ENCODE measurements at regions not wholly inside any gene's neighbourhood (a gene's known extent, or its start where the extent isn't known, plus 50 kb on each side); places are given as distances from the start of the nearest gene placed in this dataset.
"Not testable (repeated sequence)": the region's sequence is repeated elsewhere in the genome, so short reads cannot be mapped to it uniquely, and the experiment has no call there.

DNA sequence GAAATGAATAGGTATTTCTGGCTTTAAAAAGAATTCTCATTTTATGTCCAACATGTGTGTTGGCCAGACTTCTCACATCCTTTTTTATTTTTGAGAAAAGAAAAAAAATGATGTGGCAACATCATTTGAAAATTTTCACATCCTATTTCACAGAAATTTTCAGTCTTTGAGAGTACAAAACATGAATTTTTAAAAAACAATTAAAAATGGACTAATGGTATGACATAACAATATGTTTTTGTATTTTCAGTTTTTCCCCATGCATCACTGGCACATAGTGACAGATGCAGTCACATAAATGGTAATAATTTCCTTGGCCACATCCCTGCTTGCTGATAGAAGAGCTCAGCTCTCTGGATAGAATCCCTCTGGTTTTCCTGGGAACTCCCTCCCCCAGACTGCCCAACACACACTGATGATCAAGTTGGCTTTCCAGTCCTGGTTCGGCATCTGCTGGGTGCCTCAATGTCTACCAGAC is 188.5 kb upstream of the AGR3 start:
- H3K4me3 ChIP-seq (ENCODE audit: low read depth, low read length), result no peak overlapping the region
- no peak for DNase-seq (ENCODE audit: low read depth)

DNA sequence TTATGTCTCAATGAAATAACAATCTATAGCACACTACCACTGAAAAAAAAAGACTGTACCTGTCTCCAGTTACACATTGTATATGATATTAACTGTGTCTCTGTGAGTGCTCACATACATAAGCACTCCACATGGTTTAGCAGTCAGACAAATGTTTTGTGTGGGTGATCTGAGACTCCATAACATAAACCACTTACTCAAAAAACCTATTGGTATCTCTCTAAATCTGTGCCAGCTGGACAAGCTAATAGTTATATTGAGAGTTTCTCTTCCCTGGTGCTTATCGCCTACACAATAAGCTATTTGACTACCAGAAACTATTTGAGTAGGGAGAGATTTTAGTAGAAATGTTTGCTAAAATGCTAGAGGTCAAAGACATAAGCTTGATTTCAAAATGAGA is 190.1 kb upstream of the AGR3 start:
- H3K4me3 ChIP-seq (ENCODE audit: low read depth, low read length), result no peak overlapping the region
- no peak for DNase-seq (ENCODE audit: low read depth)

GRCh38 chr7:17075601-17076255 is 193.9 kb upstream of the AGR3 start:
- no peak overlapping the region for H3K4me3 ChIP-seq (ENCODE audit: low read depth, low read length)
- DNase-seq (ENCODE audit: low read depth), result no peak

DNA sequence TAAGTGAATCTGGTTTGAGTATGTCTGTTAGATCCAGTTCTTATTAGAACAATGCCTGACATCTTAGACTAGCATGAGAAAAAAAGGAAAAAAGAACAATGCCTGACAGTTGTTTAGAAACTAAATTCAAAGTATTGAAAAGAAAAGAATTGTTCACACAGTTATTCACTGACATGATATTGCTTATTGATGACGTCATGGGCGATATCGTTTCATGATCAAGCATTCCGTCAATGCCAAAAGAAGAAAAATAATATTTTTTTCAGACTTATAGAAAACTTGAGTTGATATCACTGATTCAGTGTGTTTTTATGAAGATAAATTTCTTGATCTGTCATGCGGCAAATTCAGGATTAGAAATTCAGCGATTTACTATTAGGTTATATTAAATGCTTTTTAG is 196.5 kb upstream of the AGR3 start:
- DNase-seq (ENCODE audit: low read depth), result no peak
- no peak overlapping the region for H3K4me3 ChIP-seq (ENCODE audit: low read depth, low read length)

DNA sequence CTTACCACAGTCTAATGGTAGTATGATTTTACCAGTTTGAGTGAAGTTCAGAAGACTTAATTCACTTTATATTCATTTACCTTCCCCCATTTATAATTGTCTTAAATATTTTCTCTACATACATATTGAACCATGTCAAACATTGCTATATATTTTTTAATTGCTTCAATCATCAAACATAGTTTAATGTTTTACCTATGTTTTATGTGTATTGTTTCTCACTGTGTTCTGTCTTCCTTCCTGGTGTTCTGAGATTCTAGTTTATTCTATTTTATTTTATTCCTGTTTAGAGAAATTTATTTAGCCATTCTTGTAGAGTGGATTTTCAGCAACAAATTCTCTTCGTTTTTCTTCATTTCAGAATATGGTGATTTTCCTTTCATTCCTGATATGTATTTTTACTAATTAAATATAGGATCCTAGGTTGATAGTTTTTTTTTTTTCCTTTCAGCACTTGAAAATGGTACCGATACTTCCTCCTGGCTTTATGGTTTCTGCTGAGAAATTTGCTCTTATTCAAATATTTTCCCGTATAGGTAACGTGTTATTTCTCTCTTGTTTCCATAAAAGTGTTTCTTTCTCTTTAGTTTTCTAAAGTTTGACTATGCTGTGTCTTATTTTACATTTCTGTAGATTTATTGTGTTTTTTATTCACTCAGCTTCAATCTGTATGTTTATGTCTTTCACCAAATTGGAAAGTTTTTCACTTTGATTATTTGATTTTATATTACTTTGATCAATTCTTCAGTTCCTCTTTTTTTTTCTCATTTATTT is 201.8 kb upstream of the AGR3 start:
- DNase-seq (ENCODE audit: low read depth), result no peak
- H3K4me3 ChIP-seq (ENCODE audit: low read depth, low read length), result no peak overlapping the region

DNA sequence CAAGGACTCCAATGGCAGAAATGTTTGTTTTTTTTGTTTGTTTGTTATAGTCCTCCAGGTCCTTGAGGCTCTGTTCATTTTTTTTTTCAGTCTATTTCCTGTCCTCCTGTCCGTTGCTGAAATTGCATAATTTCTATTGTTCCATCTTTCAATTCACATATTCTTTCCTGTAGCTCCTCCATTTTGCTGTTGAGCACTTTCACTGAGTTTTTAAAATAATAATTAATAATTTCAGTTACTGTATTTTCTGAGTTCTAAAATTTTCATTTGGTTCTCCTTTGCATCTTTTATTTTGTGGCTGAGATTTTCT is 202.3 kb upstream of the AGR3 start:
- no peak for DNase-seq (ENCODE audit: low read depth)
- H3K4me3 ChIP-seq (ENCODE audit: low read depth, low read length), result no peak overlapping the region

DNA sequence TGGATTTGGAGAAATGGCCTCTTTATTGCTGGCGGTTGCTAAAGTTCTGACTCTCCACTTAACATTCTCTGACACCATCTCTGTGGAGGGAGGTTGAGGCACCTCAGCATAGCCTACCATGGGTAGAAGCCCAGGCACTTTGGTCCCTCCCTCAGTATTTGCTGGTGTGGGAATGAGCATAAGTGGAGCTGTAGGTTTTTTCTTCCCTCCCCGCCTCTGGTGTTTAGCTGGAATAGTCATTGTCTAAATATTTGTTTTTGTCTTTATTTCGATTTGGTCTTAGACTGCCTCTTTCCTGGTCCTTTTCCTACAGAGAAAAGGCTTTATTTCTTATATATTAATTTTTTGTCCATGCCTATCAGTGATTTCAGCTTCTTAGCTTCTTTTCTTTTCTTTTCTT is 203.4 kb upstream of the AGR3 start:
- H3K4me3 ChIP-seq (ENCODE audit: low read depth, low read length), result no peak overlapping the region
- DNase-seq (ENCODE audit: low read depth), result no peak

DNA sequence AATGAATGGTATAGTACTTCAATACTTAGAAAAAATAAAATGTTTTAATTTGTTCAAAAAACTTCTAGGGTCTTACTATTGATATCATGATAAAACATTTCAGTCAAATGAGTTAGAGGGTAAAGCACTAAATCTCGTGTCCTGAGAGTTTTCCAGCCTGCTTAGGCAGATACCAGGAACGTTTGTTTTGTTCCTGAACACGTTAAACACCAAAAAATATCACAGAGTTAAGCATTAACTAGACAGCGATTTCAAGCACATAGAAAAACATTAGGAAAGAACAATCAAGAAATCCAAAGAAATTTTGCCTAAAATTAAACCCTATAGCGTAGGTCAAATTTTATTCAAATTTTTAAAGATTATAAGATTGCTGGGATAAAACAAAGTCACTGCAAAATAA is 204.6 kb upstream of the AGR3 start:
- H3K4me3 ChIP-seq (ENCODE audit: low read depth, low read length), result no peak overlapping the region
- no peak for DNase-seq (ENCODE audit: low read depth)

DNA sequence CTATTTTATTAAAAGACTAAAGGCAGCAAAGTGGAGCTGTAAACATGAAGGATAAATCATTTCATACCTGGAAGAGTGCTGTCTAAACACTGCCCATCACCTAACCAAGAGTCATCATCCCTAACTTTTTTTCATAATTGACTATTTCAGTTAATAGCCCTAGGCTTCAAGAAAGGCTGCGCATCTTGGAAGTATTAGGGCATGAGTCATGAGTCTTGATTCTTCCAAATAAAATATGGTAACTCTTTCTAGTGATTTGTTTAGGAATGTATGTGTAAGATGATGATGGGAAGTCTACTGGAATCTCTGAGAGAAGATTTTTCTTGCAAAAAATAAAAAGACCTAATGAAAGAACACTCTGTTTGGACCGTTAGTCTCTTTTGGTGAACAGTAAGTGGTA is 207.7 kb upstream of the AHR start:
- peak; percentile 43 for DNase-seq (ENCODE audit: low read depth)
- no peak overlapping the region for H3K4me3 ChIP-seq (ENCODE audit: low read depth, low read length)

DNA sequence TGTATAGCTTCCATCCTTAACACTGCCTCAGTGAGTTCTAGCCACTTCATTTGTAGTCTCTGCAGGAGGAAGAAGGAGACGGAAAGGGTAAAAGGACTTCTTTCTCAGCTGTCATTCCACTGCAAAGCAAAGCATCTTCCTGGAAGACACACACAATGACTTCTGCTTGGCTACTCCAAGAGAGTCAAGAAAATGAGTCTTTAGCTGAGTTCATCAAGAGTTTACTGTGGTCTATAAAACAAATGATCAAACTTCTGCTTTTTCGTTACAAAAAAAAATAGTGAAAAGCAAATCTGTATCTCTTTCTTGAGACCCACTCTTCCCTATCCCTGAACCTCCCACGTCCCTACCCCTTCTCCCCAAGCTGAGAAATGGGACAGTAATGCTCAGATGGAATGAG is 205.0 kb upstream of the AHR start:
- no peak overlapping the region for H3K4me3 ChIP-seq (ENCODE audit: low read depth, low read length)
- no peak for DNase-seq (ENCODE audit: low read depth)

DNA sequence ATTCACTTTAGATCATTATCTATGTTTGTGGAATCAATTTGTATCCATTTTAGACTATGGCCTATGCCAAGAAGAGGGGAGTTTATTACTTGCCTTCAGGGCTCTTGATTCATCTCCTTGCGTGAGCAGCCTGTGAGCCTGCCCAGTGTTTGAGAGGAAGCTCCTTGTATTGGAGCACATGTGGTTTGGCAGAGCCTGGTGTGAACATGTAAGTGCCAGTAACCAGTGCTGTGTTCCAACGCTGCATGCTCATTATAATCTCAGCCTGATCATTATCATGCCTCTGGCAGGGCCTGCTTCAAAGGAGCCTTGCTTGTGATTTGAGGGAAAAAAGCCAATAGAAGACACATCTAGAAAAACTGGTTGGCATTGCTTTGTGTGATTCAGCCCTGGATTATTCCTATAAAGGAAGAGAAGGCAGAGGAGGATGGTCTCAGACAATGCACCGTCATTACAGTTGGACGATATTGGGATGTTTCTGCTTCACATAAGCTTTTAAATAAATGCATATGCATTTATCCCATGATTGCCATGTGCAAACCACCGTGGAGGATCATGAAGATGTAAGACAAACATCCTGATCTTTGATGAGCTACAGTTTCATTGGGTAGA is 203.4 kb upstream of the AHR start:
- H3K4me3 ChIP-seq (ENCODE audit: low read depth, low read length), result no peak overlapping the region

DNA sequence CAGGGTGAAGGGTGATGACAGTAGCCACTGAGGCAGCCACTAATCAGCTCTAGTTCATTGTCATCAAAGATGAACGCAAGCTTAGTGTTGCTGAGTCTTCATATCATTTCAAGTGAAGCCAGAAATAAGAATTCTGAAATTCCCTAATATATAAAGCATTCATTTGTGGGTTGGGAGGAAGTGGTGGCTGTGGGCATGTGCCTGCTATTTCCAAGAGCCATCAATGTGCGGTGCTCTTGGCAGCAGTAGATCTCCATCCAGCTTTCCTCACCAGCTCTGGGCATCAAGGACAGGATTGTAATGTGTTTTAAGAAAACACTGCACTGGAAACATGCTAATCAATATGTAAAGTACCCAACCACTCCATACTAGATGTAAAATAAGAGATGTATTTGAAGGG is 202.5 kb upstream of the AHR start:
- DNase-seq (ENCODE audit: low read depth), result no peak
- no peak overlapping the region for H3K4me3 ChIP-seq (ENCODE audit: low read depth, low read length)

More for the DNA sequence above, 203.4 kb upstream of the AHR start:
- DNase-seq (ENCODE audit: low read depth), result peak; percentile 8

GRCh38 chr7:17097668-17098297 is 200.7 kb upstream of the AHR start:
- DNase-seq (ENCODE audit: low read depth), result no peak
- H3K4me3 ChIP-seq (ENCODE audit: low read depth, low read length), result no peak overlapping the region

DNA sequence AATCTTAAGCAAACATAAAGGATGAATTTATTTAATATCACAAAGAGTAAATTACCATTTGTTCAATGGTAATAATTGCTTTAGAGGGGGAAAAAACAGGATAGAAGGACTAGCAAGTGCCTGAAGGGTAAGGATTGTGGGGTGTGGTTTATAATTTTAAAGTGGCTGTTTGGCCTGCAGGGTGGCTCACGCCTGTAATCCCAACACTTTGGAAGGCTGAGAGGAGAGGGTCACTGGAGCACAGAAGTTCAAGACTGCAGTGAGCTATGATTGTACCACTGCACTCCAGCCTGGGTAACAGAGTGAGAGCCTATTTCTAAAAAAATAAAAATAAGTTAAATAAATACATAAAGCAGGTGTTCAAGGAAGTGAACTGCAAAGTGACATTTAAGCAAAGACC is 199.9 kb upstream of the AHR start:
- no peak overlapping the region for H3K4me3 ChIP-seq (ENCODE audit: low read depth, low read length)
- no peak for DNase-seq (ENCODE audit: low read depth)

DNA sequence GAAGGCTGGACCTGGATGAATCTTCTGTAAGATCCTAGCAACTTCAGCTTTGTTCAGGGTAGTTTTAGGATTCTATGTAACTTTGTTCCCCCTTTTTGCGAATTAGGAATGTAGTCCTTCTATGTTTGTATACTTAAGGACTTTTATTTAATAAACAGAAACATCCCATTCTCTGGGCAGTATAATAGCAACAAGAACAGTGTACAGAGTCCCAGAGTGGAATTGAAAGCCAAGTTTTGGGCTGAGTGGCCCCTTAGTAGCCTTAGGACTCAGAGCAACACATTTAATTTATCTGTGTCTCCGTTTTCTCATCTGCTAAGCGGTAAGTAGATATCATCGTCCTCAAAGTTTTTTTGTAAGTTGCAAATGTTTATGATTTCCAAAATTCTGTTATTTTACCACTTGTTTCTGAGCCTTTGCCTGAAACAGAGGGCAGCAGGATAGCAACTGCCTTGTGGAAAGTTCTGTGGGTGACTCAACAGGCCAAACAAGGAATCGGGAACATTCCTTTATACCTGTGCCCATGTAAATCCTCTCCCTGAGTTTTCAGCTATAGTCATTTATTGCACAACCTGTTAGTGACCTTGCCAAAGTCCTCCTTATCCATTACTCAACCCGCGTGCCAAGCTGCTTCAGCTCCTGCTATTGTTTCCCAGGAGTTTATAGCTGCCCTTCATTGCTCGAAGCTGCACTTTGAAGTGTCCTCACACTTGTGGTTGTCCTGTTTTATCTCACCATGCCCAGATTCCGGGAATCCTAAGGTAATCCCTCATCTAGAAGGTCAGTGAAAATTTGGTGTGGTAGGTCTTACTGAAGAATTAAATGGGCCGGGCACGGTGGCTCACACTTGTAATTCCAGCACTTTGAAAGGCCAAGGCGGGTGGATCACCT is 199.1 kb upstream of the AHR start:
- DNase-seq (ENCODE audit: low read depth), result peak; percentile 74
- H3K4me3 ChIP-seq (ENCODE audit: low read depth, low read length), result no peak overlapping the region

DNA sequence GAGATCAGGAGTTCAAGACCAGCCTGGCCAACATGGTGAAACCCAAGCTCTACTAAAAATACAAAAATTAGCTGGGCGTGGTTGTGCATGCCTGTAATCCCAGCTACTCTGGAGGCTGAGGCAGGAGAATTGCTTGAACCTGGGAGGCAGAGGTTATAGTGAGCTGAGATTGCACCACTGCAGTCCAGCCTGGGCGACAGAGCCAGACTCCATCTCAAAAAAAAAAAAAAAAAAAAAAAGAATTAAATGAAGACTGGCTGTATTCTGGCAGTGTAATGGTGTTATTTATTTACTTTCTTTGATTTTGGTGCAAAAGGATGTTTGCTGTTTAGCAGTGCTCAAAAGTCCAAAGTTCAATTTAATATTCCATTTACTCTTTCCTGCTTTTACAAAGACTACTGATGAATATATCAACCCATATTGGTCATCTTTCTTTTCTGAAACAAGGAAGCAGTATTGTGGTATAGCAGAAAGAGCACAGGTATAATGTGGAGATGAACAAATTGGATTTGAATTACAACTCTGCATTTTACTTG is 198.4 kb upstream of the AHR start:
- H3K4me3 ChIP-seq (ENCODE audit: low read depth, low read length); DNase-seq (ENCODE audit: low read depth): not testable (repeated sequence)

- H3K4me3 ChIP-seq (ENCODE audit: low read depth, low read length), result no peak overlapping the region
- no peak for DNase-seq (ENCODE audit: low read depth)
Observed at GRCh38 chr7:17101207-17101696, 197.2 kb upstream of the AHR start.

DNA sequence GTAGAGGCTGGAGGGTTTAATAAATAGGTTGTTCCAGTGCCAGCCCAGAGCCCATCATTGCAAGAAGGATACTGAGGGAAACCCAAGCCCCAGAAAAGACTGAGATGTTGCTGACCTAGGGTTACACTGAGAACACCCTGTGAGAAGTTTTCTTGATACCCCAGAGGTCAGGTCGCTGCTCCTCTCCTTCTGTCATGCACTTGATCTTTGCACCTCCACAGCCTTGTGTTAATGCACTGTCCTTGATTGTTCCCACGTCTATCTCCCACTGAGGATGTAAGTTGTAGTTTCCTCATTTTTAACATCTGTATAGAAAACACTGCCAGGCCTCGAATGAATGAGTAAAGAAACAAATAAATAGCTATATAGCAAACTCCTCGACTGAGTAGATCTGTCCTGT is 195.3 kb upstream of the AHR start:
- no peak overlapping the region for H3K4me3 ChIP-seq (ENCODE audit: low read depth, low read length)
- DNase-seq (ENCODE audit: low read depth), result no peak

DNA sequence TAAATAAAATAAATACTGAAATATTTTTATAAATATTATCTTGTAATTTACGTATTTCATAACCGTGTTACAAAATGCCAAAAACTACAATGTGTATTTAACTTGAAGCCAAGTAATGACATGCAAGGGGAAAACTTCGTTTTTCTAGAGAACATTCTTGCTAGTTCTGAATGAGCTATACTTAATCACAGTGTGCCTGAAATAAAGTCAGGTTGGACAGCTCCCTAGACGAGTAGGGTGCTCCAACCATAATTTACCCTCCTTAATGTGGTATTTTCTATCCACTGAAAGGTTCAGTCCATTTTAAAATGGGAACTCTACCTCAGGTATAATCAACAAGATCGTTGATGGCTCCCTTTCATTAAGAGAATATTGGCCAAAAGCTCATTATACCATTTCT is 194.5 kb upstream of the AHR start:
- DNase-seq (ENCODE audit: low read depth), result no peak
- H3K4me3 ChIP-seq (ENCODE audit: low read depth, low read length), result no peak overlapping the region

All from skeletal muscle cell (primary cell).